GM23248 (cell line): ENCODE measurements at regions not wholly inside any gene's neighbourhood (a gene's known extent, or its start where the extent isn't known, plus 50 kb on each side); places are given as distances from the start of the nearest gene placed in this dataset.

Source experiments
- DNase-seq: peaks from one replicate; pipeline ENCODE4 v3.0.0-alpha.2; 2015
- H2AFZ ChIP-seq: fragments of 200-600 bp; sonication (generic); 2 replicates; pipeline ENCODE4 v1.6.1; 2016; ENCODE audit warnings: antibody characterized with exemption
- H3F3A ChIP-seq: fragments of 200-600 bp; sonication (generic); 2 replicates; pipeline ENCODE4 v1.6.1; 2016; ENCODE audit warnings: mild to moderate bottlenecking, antibody characterized with exemption, mixed run types; ENCODE audit not compliant: insufficient read depth
- H3K27ac ChIP-seq: fragments of 200-600 bp; sonication (generic); 2 replicates; pipeline ENCODE4 v1.5.1; 2016; ENCODE audit warnings: mild to moderate bottlenecking
- H3K27me3 ChIP-seq: fragments of 200-600 bp; sonication (generic); replicated peaks from 2 replicates; pipeline ENCODE4 v1.6.1; 2016; ENCODE audit warnings: mild to moderate bottlenecking; ENCODE audit not compliant: insufficient read depth
- H3K36me3 ChIP-seq: fragments of 200-600 bp; sonication (generic); 2 replicates; pipeline ENCODE4 v1.6.1; 2016; ENCODE audit warnings: low read depth, mild to moderate bottlenecking
- H3K4me1 ChIP-seq: fragments of 200-600 bp; sonication (generic); 2 replicates; pipeline ENCODE4 v1.6.1; 2016; ENCODE audit warnings: mild to moderate bottlenecking; ENCODE audit not compliant: insufficient read depth
- H3K4me2 ChIP-seq: fragments of 200-600 bp; sonication (generic); one replicate; pipeline ENCODE4 v1.6.1; 2016; ENCODE audit warnings: mild to moderate bottlenecking; ENCODE audit not compliant: unreplicated experiment
- H3K4me3 ChIP-seq: fragments of 200-600 bp; sonication (generic); 2 replicates; pipeline ENCODE4 v1.5.1; 2016; ENCODE audit warnings: mild to moderate bottlenecking
- H3K79me2 ChIP-seq: fragments of 200-600 bp; sonication (generic); 2 replicates; pipeline ENCODE4 v1.6.1; 2016; ENCODE audit warnings: mild to moderate bottlenecking; ENCODE audit not compliant: insufficient read depth
- H3K9ac ChIP-seq: fragments of 200-600 bp; sonication (generic); 2 replicates; pipeline ENCODE4 v1.6.1; 2016; ENCODE audit warnings: mild to moderate bottlenecking
- H3K9me2 ChIP-seq: fragments of 200-600 bp; sonication (generic); 2 replicates; pipeline ENCODE4 v1.6.1; 2016; ENCODE audit warnings: mixed run types, mild to moderate bottlenecking, moderate library complexity; ENCODE audit not compliant: insufficient read depth
- H3K9me3 ChIP-seq: fragments of 200-600 bp; sonication (generic); one replicate; pipeline ENCODE4 v1.6.1; 2017; ENCODE audit warnings: low read depth
- H4K20me1 ChIP-seq: fragments of 200-600 bp; sonication (generic); 2 replicates; pipeline ENCODE4 v1.6.0; 2016; ENCODE audit not compliant: insufficient read depth
- EZH2 ChIP-seq: fragments of 200-600 bp; sonication (generic); IDR thresholded peaks from 2 replicates; pipeline ENCODE4 v1.6.1; 2018; ENCODE audit warnings: antibody characterized with exemption, mild to moderate bottlenecking; ENCODE audit not compliant: insufficient read depth, poor library complexity, severe bottlenecking
- EZH2phosphoT487 ChIP-seq: fragments of 200-600 bp; sonication (generic); IDR thresholded peaks from 2 replicates; pipeline ENCODE4 v1.6.1; 2018; ENCODE audit warnings: antibody characterized with exemption, moderate library complexity, mild to moderate bottlenecking, low read depth; ENCODE audit not compliant: insufficient read depth
- WGBS, 2 experiments: methylation state at CpG; one replicate each; pipeline ENCODE4 v1.1.6; 2015 to 2017; ENCODE audit warnings: low lambda C conversion rate in 2 of 2, low coverage in 1 of 2; ENCODE audit errors: missing lambda C conversion rate in 2 of 2; 5-methylcytosine and 5-hydroxymethylcytosine counted together
- in situ Hi-C: fragments of 300-500 bp; cut with MboI; formaldehyde crosslinking; loops from 2 replicates; pipeline ENCODE4 v1.15.0; 2020

DNA sequence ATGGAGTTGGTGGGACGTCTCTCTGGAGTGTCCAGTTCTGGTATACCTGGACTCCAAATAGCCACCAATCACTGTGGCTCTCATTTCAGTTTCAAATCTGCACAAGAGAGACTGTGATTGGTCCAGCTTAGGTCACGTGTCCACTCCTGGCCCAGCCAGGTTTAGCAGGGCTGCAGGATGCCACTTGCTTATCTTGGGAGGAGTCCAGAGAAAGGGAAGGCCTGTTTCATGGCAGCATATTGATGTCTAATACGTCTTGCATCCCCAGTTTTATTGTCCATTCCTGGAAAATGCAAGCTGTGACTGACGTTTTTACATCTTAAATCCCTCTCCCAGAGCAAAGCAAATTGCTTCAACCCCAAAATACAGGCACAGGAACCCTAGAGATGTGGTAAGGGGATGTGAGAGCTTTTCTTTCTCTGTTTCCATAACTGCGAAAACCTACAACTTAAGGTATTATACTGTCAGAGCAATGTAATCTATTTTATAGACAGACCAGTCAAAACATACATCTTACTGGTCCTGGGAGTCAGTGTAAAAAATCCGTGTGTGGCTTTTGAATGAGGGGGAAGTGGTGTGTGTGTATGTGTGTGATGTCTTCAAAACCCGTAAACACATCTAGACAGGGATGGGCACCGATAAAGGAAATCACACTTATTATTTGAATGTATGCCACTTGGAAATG is 274.4 kb downstream of the TLE3 start:
- Histone ChIP-seq H3K27ac (no peak overlapping the region), H3K79me2 (no peaks in the 10 kb centered on the region), H3K4me2 (no peak overlapping the region), H3K4me3 (no peak overlapping the region), H3K9me2 (no peaks in the 10 kb centered on the region), H3K9ac (no peak overlapping the region), H3F3A (no peaks in the 10 kb centered on the region), H3K36me3 (no peaks in the 10 kb centered on the region), H2AFZ (no peak overlapping the region), H4K20me1 (no peaks in the 10 kb centered on the region), H3K9me3 (no peaks in the 10 kb centered on the region), H3K27me3 (peaks cover 59% of the 10 kb centered on the region), H3K4me1 (no peaks in the 10 kb centered on the region)
- in situ Hi-C loops: no loop called here
- TF ChIP-seq EZH2phosphoT487 (no peak), EZH2 (no peak)
- DNase-seq: peak; percentile 21
- 40% methylated on average over 8 of the region's 8 CpGs for WGBS, 2 experiments

DNA sequence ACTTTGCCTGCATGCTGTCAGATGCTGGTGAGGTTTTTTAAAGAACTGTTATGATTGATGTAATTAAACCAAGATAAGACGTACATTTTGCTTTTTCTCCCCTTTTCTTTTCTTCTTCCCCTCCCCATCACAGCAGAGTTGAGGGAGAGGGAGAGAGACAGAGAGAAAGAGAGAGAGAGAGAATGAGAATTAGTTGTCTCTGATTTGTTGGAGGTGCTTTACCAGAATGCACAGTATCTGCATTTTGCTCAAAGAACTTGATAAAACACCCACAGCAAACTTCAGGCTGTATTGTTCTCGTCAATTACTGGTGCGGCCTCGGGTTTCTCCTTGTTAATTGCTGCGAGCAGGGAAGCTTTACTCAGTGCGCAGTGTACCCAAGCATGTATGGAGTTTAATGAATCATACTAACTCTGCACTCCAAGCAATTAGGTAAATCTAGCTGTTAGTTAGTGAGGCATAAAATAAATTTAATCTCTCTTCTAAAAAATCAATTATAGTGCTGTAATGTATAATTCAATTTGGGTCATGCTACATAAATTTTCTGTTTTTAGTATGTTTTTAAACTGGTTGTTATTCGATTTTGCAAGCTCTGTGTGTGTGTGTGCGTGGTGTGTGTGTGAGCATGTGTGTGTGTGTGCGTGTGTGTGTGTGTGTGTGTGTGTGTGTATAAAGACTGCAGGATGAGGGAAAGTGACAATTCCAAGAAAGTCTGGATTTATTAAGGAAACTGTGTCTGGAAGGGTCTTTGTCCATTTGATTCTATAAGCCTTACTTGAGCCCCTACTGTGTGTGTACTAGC is 273.4 kb downstream of the TLE3 start:
- H3K4me1 ChIP-seq: no peaks in the 10 kb centered on the region
- H3K4me2 ChIP-seq: no peak overlapping the region
- H3K27ac ChIP-seq: no peak overlapping the region
- no peak overlapping the region for H2AFZ ChIP-seq
- in situ Hi-C loops: no loop called here
- H3K9me2 ChIP-seq: no peaks in the 10 kb centered on the region
- H3K4me3 ChIP-seq: no peak overlapping the region
- no peaks in the 10 kb centered on the region for H4K20me1 ChIP-seq
- H3K79me2 ChIP-seq: no peaks in the 10 kb centered on the region
- no peak overlapping the region for H3K9ac ChIP-seq
- TF ChIP-seq EZH2phosphoT487: no peak
- no peak for TF ChIP-seq EZH2
- DNase-seq: no peak
- no peaks in the 10 kb centered on the region for H3K9me3 ChIP-seq
- peaks cover 53% of the 10 kb centered on the region for H3K27me3 ChIP-seq
- H3F3A ChIP-seq: no peaks in the 10 kb centered on the region
- H3K36me3 ChIP-seq: no peaks in the 10 kb centered on the region
- 75 to 77% methylated on average over 9 of the region's 9 CpGs for WGBS, 2 experiments

DNA sequence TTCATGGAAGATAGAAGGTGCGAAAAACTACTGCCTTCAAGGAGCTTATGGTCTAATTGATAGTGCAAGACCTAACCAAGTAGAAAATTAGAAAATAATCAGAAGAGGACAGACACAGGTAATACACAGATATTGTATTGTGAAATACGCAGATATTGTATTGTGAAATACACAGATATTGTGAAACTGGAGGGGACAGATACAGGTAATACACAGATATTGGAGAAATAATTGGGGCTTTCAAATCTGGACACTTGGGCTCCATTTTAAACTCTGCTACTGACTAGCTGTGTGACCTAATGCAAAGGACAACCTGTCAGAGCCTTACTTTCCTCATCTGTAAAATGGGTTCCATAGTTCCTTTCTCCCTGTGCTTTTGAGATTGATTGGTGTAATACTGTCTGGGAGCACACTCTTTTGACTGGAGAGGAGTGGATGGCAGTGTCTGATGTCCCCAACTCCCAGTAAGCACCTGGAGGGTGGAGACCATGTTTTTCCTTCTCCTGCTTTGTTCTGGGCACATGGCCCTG is 272.8 kb downstream of the TLE3 start:
- no peaks in the 10 kb centered on the region for H3K36me3 ChIP-seq
- H3K4me1 ChIP-seq: no peaks in the 10 kb centered on the region
- H4K20me1 ChIP-seq: no peaks in the 10 kb centered on the region
- no peak for DNase-seq
- H3K79me2 ChIP-seq: no peaks in the 10 kb centered on the region
- TF ChIP-seq EZH2 (no peak), EZH2phosphoT487 (no peak)
- no peaks in the 10 kb centered on the region for H3K9me2 ChIP-seq
- H3F3A ChIP-seq: no peaks in the 10 kb centered on the region
- 91 to 94% methylated on average over 2 of the region's 2 CpGs for WGBS, 2 experiments
- H3K4me3 ChIP-seq: no peak overlapping the region
- H3K9me3 ChIP-seq: no peaks in the 10 kb centered on the region
- H3K27me3 ChIP-seq: peaks cover 55% of the 10 kb centered on the region
- no peak overlapping the region for H3K9ac ChIP-seq
- no peak overlapping the region for H3K27ac ChIP-seq
- H2AFZ ChIP-seq: no peak overlapping the region
- in situ Hi-C loops: no loop called here
- H3K4me2 ChIP-seq: no peak overlapping the region

DNA sequence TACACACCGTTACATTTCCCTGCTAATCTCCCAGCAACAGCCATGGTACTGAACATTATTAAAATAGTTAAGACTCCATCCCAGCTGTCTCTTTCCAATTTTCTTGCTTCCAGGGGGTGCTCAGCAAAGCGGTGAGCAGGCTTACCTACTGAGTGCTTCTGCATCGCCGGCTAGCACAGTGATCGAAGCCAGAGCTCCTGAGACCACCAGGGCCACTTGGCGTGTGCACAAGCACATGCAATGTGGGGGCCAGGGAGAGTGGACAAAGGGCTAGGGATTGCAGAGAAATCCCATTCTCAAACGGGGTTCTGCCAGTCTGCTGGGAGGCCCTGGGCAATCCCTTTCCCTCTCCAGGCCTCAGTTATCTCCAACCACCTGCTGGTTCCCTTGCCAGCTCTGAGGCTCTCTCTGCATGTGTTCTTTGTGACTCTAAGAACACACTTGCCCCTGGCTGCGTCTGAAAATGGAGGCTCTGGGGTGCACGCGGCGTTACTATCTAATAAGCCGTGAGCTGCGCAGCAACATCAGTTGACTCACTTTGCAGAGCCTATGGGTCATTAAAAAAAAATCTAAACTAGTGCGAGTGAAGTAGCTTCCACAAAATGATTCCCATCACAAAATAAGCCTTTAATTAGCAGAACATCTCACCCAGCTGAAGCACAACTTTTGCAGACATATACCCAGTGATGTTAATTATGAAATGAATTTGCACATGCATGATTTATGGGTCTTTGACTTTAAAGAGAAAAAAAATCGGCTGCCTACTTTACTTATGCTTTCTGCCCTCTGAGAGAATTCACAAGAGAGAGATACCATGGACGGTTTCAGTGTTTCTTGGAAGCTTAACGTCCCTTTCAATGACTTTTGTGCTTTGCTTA is 271.5 kb downstream of the TLE3 start:
- WGBS, 2 experiments: 63 to 67% methylated on average over 17 of the region's 17 CpGs
- in situ Hi-C loops: no loop called here
- Histone ChIP-seq H2AFZ (no peak overlapping the region), H3K9me3 (no peaks in the 10 kb centered on the region), H3K9ac (no peak overlapping the region), H3K27ac (no peak overlapping the region), H3K4me2 (no peak overlapping the region), H4K20me1 (no peaks in the 10 kb centered on the region), H3F3A (no peaks in the 10 kb centered on the region), H3K79me2 (no peaks in the 10 kb centered on the region), H3K36me3 (no peaks in the 10 kb centered on the region), H3K4me3 (no peak overlapping the region), H3K9me2 (no peaks in the 10 kb centered on the region), H3K4me1 (no peaks in the 10 kb centered on the region), H3K27me3 (peaks cover 51% of the 10 kb centered on the region)
- no peak for DNase-seq
- TF ChIP-seq EZH2phosphoT487: no peak
- no peak for TF ChIP-seq EZH2
